ENCODE measurements at regions not wholly inside any gene's neighbourhood (a gene's known extent, or its start where the extent isn't known, plus 50 kb on each side); places are given as distances from the start of the nearest gene placed in this dataset.
A peak's percentile ranks its signal among the peaks of the same experiment; 100 is the strongest.

DNA sequence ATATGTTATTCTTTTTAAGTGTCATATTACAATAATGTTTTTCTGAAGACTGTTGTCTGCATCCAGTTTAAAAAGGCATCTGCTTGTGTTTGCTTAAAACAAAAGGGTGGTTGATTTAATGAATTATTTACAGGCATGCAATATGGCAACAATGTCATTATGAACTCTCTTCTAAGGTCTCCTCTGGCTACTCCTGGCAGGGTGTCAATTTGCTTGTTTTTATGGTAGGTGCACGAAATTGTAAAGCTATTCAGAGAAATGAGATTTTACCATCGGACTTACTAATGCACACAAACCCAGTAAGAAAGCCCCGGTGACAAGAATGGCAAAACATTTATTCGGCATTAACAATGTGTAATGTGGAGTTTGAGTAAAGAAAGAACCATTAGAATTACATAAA, 539.8 kb upstream of the ZNF608 start:
- DNase-seq (ENCODE audit: low spot score): no peak

DNA sequence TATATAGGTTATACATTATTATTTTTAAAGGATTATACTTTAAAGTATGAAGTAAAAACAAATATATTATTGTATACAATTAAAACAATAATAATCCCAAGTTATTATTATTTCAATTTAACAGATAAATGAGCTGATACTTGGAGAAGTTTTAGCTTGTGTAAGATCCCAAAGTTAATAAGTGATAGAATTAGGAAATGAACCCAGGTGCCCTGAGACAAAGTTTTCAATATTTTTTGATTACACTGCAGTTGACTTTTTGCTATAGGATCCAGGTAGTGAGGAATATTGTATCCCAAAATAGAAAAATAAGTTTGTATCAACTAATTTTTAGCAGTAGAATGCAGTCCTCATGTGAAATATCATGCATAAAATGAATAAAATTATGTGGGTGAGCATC, 543.2 kb upstream of the ZNF608 start:
- DNase-seq (ENCODE audit: low spot score): no peak

DNA sequence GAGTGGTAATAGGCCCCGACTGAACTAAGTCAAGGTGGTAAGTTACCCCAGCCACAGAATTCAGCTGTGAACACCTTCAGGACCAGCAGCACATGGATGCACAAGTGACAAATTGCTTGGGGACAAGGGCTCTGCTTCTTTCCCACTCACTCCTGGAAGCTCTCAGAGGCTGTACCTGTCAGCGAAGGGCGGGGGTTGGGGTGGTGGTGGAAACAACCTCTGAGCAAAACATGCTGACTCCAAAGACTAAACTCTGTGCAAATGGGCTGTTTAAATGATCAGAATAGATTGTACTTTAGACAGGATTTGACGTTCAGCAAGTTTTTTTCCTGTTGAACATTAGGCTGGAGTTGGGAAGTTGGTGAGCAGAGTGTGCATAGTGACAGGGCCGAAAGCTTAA, 544.5 kb upstream of the ZNF608 start:
- DNase-seq (ENCODE audit: low spot score): no peak

DNA sequence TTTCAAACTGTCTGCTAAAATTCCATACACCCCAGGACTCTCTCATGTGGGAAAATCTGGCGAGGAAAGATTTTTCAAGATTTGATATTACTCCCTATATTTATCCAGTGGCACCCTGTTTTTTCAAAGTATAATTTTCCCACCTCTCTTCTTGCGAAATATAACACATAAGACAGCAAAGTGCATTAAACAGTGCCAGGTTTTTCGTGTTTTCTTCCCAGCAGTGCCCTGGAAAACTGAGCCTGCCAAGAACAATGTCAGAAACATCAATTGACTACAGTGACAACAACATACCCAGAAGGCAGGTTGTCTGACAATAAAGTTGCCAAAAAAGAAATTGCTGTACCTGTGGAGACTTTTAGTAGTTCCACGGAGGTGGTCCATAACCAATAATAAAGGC, 545.0 kb upstream of the ZNF608 start:
- DNase-seq (ENCODE audit: low spot score): no peak

DNA sequence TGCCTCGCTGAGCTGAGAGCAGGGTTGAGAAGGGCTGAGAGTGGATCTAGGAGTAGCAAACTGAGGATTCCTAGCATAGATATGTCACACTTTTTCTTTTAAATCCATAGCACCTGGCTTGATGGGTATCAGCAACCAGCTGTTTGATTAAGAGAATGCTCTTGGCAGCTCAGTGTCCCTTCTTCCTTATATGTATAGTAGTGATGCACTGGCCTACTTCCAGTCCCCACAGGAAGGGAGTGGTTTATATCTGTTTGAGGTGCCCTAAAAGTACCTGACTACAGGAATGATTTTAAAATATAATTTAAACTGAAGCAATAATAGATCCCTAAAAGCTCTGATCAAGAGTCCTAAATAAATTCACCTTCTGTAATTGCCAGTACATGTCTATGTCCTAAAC, 546.8 kb upstream of the ZNF608 start:
- no peak for DNase-seq (ENCODE audit: low spot score)

DNA sequence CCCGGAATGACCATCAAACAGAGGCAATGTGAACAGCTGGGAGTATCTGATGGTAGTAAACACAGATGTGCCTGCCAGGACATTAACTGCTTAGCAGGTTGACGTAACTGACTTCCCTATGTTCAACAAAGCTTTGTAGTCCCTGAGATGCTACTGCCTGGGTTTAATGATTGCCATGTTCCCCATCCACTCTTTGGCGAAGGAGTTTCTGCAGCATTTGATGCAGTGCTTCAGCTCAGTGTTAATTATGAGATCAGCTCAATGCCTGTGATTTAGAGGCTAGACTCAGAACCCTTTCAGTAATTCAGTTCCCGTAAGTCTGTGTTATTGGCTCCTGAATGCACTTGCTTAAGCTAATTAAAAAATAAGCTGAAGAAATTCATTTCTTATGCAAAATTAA, 547.3 kb upstream of the ZNF608 start:
- no peak for DNase-seq (ENCODE audit: low spot score)

DNA sequence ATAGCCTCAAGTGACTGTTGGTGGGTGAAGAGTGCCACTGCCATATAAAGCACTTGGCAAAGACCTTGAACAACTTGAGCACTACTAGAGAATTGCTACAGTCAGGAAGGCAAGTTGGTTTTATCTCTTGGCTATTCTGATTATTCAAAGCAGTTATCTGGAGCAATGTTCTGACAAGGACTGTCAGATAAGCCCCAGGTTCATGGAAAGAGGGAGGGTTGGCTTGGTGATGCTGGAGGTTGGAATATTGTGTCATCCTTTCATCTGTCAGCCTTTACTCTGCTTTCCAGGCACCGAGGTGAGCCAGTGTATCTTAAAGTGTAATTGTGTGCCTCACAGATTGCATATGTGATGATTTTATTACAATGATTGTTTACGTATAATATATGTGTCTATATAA, 548.4 kb upstream of the ZNF608 start:
- DNase-seq (ENCODE audit: low spot score): no peak

DNA sequence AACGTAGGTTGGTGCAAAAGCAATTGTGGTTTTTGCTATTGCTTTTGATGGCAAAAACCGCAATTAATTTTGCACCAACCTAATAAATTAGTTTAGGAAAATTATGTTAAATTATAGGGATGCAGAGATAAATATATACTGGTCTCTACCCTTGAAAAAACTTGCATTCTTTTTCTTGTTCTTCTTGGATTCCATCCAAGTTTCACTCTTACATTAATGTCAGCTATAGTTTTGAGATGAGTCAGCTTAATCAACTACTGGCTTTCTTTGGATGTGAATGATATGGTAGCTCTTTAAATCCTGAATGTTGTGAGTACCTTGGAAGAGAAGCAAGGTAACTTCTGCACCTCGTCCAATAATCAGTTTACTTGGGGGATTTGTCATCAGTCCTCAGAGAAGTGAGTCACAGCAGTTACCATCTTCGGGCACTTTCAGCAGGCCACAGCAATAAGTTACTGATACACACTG, 549.0 kb upstream of the ZNF608 start:
- DNase-seq (ENCODE audit: low spot score): no peak

DNA sequence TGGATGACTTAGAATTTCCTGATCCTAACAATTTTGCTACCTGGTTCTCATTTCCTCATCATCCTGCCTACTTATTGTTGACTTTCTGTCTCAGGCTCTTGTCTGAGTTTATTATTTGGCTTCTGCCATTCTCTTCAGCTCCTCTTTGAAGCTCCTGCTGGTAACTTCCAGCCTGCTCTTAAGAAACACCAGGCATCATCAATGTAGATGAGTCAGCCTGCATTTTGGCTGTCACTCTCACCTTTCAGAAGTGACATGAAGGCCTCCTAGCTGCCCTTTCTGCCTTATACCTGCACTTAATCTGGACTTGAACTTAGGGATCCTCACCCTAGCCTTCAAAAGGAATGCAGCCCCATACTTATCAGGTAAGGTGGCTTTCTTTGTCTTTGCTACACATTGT, 551.8 kb upstream of the ZNF608 start:
- no peak for DNase-seq (ENCODE audit: low spot score)

DNA sequence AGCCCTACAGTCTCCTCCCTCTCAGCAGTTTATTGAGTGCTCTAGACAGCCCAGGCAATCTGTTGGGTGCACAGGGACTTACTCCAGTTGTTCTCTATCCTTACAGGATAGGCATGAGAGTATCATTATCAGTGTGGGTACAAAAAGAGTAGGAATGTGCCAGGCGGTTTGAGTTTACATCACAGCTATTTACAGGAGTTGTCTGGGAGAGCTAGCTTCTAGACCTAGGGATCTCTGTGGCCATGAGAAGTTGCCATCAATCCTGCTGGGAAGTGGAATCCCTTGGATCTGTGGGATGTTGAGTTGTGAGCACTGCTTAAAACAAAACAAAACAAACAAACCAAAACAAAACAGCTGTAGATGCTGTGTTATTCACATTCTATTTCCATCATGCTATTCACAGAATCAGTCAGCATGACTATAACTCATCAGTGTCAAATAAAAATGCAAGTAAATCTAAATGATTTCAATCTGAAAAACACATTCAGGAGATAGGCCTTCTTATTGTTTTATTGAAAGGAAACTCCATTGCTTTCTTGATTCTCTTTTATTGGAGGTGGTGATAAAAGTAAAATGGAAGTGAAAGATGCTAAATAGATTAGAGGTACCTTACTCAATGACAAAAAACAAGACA, 552.4 kb upstream of the ZNF608 start:
- DNase-seq (ENCODE audit: low spot score): no peak

DNA sequence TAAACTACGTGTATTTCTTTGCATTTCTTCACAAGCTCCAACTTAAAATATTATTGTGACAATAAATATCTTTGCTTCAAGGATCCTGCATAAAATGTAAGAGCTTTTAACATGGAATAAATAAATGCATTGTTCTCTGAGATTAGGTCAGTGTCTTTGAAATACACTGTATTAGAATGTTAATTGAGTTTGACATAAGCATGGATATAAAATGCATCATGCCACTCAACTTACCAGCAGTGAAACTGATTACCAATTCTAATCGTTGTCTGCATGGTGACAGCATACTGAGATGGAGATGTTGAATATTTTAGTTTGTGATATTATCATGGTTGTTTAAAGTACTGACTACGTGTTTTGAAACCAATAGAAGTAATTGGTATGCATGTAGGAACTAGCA, 555.3 kb upstream of the ZNF608 start:
- DNase-seq (ENCODE audit: low spot score): no peak

DNA sequence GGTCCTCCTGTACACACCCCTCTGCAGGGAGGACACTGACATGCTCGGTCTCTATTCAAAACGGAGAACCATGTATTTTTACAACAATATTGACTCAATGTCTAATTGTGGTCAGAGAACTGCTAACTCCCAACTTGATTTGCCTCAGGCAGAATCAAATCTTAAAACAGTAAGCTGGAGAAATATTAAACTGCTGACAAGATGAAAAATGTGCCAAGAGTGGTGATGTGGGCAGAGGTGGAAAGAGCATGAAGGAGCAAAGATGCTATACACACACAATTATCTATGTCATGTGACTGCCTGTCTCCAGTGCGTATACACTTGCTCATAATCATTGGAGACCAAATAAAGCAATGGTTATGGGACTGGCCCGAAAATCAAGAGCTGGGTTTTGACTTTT, 556.1 kb upstream of the ZNF608 start:
- DNase-seq (ENCODE audit: low spot score): no peak

DNA sequence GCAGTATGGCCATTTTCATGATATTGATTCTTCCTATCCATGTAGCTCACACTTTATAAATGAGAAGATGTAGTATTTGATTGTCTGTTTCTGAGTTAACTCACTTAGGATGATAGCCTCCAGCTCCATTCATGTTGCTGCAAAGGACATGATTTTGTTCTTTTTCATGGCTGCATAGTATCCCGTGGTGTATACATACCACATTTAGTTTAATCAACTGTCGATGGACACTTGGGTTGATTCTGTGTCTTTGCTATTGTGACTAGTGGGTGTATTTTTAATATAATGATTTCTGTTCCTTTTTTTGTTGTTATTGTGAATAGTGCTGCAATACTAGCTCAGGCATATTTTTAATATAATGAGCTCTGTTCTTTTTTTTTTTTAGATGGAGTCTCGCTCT, 560.3 kb upstream of the ZNF608 start:
- no peak for DNase-seq (ENCODE audit: low spot score)

DNA sequence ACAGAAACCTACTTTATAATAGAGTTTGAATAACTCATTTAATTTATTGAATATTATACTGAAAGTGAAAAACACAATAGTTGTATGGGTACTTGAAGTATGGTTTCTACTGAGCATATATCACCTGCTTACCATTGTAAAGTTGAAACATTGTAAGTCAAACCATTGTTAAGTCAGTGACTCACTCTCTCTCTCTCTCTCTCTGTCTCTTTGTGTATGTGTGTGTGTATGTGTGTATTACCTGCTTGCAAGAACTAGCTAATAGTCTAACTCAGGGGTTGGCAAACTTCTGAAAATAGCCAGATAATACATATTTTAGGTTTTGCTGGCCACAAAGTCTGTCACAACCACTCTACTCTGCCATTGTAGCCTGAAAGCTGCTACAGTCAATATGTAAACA, 564.3 kb upstream of the ZNF608 start:
- peak; percentile 42 for DNase-seq (ENCODE audit: low spot score)

DNA sequence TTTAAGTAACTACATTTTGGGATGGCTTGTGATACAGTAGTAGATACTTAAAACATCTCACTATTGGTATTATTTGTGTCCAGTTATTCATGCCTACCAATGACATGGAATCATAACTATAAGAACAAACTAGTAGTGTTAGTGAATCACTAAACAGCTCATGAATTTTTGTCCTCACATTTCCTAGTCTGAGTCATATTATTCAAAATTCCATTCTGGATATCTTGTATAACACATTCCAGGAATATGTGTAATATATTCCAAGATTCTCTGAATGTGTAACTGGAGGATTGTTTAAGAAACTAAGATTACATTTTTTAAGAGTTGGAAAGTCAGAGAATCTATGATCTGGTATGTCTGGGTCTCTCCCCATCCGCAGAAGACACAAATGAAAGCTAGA, 565.3 kb upstream of the ZNF608 start:
- peak; percentile 87 for DNase-seq (ENCODE audit: low spot score)

DNA sequence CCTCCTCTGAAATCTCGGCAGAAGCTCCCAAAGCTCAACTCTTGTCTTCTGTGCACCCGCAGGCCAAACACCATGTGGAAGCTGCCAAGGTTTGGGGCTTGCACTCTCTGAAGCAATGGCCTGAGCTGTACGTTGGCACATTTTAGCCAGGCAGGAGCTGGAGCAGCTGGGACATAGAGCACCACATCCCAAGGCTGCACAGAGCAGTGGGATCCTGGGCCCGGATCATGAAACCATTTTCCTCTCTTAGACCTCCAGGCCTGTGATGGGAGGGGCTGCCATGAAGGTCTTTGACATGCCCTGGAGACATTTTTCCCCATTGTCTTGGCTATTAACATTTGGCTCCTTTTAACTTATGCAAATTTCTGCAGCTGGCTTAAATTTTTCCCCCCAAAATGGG, 567.1 kb upstream of the ZNF608 start:
- DNase-seq (ENCODE audit: low spot score): no peak

DNA sequence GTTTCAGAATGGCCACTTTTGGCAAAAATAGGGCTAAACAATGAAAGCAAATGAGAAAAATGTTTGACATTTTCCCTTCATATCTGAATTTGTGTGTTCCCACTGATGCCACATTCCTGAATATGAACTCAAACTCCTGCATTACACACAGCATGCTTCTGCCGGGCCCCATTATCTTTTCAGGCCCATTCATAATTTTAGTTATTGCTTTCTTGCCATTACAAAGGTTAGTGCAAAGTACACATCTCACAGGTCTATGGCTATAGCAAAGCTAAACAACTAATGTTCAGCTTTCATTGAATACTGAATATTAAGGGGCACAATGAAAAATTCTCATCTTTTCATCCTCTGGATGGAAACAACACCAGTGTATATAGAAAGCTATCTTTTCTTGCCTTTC, 568.9 kb upstream of the ZNF608 start:
- no peak for DNase-seq (ENCODE audit: low spot score)

DNA sequence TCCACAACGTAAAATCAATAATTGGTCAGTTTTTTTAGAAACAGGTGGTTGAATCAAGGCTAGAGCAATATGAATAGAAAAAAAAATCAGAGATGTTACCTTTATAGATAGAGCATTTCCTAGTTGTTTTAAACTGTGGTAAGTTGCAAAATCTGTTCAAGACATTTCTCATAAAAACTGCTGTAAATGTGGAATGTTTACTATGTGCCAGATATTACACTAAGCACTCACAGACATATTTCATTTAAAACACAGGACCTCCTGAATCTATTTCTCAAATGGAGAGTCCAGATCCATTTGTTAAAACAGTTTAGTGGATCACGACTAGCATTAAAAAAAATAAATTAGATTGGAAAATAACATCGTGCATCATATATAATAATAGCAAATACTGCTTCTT, 570.0 kb upstream of the ZNF608 start:
- DNase-seq (ENCODE audit: low spot score): no peak

DNA sequence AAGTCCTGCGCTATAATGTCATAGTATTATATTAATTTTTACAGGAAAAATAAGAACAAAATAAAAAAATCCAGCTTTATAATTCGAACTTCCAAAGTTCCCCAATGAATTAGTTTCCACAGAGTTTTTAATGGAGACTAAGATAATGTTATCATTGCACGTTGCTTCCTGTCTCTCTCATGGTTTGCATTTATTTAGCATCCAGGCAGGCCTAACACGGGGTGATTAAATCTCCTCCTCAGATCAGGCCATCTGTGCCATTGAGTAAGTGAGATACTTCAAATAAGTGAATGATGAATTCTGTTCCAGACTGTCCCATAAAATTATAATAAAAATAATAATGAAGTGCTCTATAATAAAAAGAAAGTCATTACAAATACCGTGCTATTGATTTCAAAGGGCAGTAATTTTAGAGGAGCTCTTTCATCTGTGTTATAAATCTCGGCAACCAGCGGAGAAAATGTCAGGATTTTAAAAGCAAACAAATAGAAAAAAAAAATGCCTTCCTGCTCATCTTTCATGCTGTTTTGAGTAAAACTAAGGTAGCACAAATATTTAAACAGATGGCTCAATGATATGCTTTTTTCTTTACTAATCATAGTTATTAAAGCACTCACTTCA, 570.6 kb upstream of the ZNF608 start:
- DNase-seq (ENCODE audit: low spot score): no peak

DNA sequence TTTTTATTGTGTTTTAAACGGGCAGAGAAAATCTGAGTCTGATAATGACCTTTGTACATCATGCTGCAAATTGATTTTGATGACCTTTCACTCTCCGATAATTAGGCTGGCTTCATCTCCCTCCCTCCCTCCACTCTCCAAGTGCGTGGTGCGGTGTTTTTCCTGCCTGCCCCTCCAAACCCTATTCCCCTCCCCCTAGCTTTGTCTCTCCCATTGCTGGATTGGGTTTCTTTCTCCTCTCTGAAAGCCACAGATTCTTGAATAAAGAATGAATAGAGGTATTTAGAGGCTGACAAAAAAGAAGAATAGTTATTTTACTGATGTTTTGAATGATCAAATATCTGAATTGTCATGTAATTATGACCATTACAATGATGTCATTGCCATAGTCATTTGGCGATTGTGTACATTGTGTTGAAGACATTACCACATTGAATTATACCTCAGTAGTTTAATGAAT, 571.1 kb upstream of the ZNF608 start:
- no peak for DNase-seq (ENCODE audit: low spot score)

DNA sequence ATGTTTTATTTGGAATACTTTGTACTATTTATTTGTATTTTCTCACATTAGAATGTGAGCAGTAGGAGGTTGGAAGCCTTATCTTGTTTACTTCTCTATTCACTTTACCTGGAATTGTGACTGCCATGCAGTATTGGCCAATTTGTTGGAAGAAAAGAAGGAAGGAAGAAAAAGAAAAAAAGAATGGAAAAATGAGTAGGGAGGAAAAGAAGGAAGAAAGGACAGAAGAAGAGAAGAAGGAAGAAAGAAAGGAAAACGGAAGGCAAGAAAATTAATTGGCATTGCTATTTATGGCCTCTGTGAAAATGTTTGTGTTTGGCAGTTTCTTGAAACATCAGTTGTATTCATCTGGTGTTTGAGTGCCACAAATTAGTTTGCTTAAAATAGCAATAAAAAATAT, 575.2 kb upstream of the ZNF608 start:
- DNase-seq (ENCODE audit: low spot score): no peak

DNA sequence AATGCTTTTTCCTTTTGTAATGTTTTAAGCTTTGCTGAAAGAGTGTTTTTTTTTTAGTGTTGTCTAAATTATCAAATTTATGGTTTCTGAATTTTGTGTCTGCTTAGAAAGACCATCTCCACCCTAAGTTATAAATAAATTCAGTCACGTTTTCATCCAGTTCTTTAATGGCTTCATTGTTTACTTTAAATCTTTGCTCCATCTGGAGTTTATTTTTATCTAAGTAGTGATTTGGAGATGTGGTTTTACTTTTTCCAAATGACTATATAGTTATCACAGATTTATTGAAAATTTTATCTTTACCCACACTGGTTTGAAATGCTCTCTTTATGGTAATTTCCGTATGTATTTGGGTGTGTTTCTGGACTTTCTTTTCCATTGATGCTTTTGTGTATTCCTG, 577.2 kb upstream of the ZNF608 start:
- no peak for DNase-seq (ENCODE audit: low spot score)

DNA sequence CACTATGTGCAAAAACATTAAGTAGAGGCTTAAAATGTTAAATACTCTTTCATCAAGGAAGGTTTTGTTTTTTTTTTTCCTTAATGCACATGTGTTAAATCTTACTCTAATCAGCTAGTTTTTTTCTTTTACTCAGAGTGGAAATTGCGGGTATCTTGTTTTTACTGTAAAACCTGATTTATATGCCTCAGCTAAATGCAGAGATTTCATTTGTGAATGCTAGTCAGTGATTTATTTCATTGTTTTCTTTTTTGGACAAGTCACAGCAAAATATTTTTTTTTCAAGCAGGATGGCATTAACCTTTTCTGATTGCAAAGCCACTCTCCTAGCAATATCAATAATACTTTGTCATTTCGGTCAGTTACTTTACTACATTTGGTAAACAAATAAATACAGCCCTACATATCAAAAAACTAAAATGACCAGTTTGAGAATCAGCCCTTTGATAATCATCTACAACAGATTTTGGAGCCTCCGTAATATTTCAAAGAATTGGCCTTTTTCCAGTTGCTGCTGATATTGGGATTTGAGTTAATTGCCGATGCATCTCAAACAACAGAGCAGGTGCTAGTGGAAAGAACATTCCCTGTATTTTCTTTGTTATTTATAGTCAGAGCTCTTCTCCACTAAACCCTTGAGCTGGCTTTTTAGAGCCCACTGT, 579.2 kb upstream of the ZNF608 start:
- no peak for DNase-seq (ENCODE audit: low spot score)

DNA sequence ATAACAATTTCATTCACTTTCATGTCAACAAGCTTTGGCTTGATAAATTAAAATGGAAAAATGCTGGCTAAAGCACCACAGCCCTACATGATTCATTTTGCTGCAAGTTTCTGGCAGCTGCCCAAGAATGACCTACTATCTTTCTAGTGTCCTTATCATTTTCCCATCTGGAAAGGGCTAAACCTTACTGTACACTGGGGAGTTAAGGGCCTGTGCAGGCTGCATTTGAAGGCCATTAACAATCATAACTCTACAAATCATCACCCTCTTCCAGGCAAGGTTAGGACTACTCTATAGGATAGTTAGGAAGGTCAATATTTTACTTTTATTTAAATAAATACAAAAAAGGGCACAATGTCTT, 579.7 kb upstream of the ZNF608 start:
- peak; percentile 54 for DNase-seq (ENCODE audit: low spot score)

Measured in kidney capillary endothelial cell (primary cell).